BJ (cell line): ENCODE measurements at regions not wholly inside any gene's neighbourhood (a gene's known extent, or its start where the extent isn't known, plus 50 kb on each side); places are given as distances from the start of the nearest gene placed in this dataset.
"Not testable (repeated sequence)": the region's sequence is repeated elsewhere in the genome, so short reads cannot be mapped to it uniquely, and the experiment has no call there.

Source experiments
- CTCF ChIA-PET: fragments of 350-600 bp; formaldehyde crosslinking; extraction: SDS; loops from one replicate; lab custom pipeline; 2021; ENCODE audit warnings: antibody characterized with exemption, inconsistent platforms; lab: Yijun Ruan, JAX
- POLR2A ChIA-PET: fragments of 300-600 bp; sonication (Branson Sonifier 250); formaldehyde crosslinking; extraction: SDS; loops from one replicate; lab custom pipeline; 2021; ENCODE audit warnings: antibody characterized with exemption; lab: Charles Lee
- DNase-seq: peaks from one replicate; pipeline ENCODE4 v3.0.0-alpha.2; 2011; ENCODE audit warnings: low read depth
- H3K27me3 ChIP-seq: 2 replicates; pipeline ENCODE4 v1.6.0; 2011; ENCODE audit warnings: low read length; ENCODE audit not compliant: control insufficient read depth, insufficient read depth
- H3K36me3 ChIP-seq: 2 replicates; pipeline ENCODE4 v1.5.1; 2011; ENCODE audit warnings: low read length; ENCODE audit not compliant: control insufficient read depth, insufficient read depth
- H3K4me3 ChIP-seq: 2 replicates; pipeline ENCODE4 v1.5.1; 2011; ENCODE audit warnings: low read depth, mild to moderate bottlenecking, control low read depth, low read length
- CTCF ChIP-seq: IDR thresholded peaks from 2 replicates; pipeline ENCODE4 v1.5.1; 2011; ENCODE audit warnings: low read depth, mild to moderate bottlenecking, control low read depth, inconsistent platforms, low read length, moderate library complexity; ENCODE audit not compliant: insufficient read depth

- CTCF ChIA-PET: interaction anchor here (0.6 kb wide), 1 partner anchor 70 kb away, joined by 3 read pairs; no protein-coding TSS in a partner anchor
These were observed 108.6 kb upstream of the ARX start for GRCh38 chrX:25124391-25124790.

GRCh38 chrX:25112156-25112555 is 96.4 kb upstream of the ARX start:
- no peak for DNase-seq
- Histone ChIP-seq H3K36me3 (no peaks in the 10 kb centered on the region), H3K27me3 (no peaks in the 10 kb centered on the region), H3K4me3 (no peak overlapping the region)
- no peak for TF ChIP-seq CTCF
- POLR2A ChIA-PET: no interaction called here
- CTCF ChIA-PET: no interaction called here

More at GRCh38 chrX:25124391-25124790, 108.6 kb upstream of the ARX start:
- Histone ChIP-seq H3K27me3 (no peaks in the 10 kb centered on the region), H3K36me3 (no peaks in the 10 kb centered on the region), H3K4me3 (no peak overlapping the region)
- no peak for TF ChIP-seq CTCF
- no peak for DNase-seq
- POLR2A ChIA-PET: no interaction called here

GRCh38 chrX:25108481-25108880 is 92.7 kb upstream of the ARX start:
- no peak overlapping the region for H3K4me3 ChIP-seq
- H3K36me3 ChIP-seq: no peaks in the 10 kb centered on the region
- no peaks in the 10 kb centered on the region for H3K27me3 ChIP-seq
- DNase-seq: no peak
- ChIA-PET POLR2A (no interaction called here), CTCF (no interaction called here)
- no peak for TF ChIP-seq CTCF

GRCh38 chrX:25105221-25105620 is 89.5 kb upstream of the ARX start:
- no peak overlapping the region for H3K4me3 ChIP-seq
- no peak for DNase-seq
- no peak for TF ChIP-seq CTCF
- CTCF ChIA-PET: no interaction called here
- no peaks in the 10 kb centered on the region for H3K36me3 ChIP-seq
- POLR2A ChIA-PET: no interaction called here
- H3K27me3 ChIP-seq: no peaks in the 10 kb centered on the region

GRCh38 chrX:25096522-25097045 is 80.8 kb upstream of the ARX start:
- Histone ChIP-seq H3K27me3 (no peaks in the 10 kb centered on the region), H3K36me3 (no peaks in the 10 kb centered on the region), H3K4me3 (no peak overlapping the region)
- DNase-seq: no peak
- CTCF ChIA-PET: no interaction called here
- POLR2A ChIA-PET: no interaction called here
- TF ChIP-seq CTCF: no peak

GRCh38 chrX:25091152-25091551 is 75.4 kb upstream of the ARX start:
- H3K27me3 ChIP-seq, H3K4me3 ChIP-seq, H3K36me3 ChIP-seq, CTCF ChIA-PET, POLR2A ChIA-PET, DNase-seq: not testable (repeated sequence)
